Peyer's patch (tissue), 4 donors: ENCODE measurements at regions not wholly inside any gene's neighbourhood (a gene's known extent, or its start where the extent isn't known, plus 50 kb on each side); places are given as distances from the start of the nearest gene placed in this dataset.

Experiments used
- DNase-seq, 3 donors: peaks; one replicate each; pipeline ENCODE4 v3.0.0-alpha.2; 2017 to 2019
- H3K27ac ChIP-seq, 4 donors: fragments of 200-600 bp; sonication (generic); one replicate each; pipeline ENCODE4 v1.5.1; 2016 to 2019
- H3K27me3 ChIP-seq, 2 donors: fragments of 200-600 bp; sonication (generic); one replicate each; pipeline ENCODE4 v1.5.1; 2019
- H3K36me3 ChIP-seq, 3 donors: fragments of 200-600 bp; sonication (generic); one replicate each; pipeline ENCODE4 v1.5.1; 2016 to 2019
- H3K4me1 ChIP-seq, 4 donors: fragments of 200-600 bp; sonication (generic); one replicate each; pipeline ENCODE4 v1.5.1; 2016 to 2019
- H3K4me3 ChIP-seq, 4 donors: fragments of 200-600 bp; sonication (generic); 1 replicate in 3 of 4; 2 replicates in 1 of 4; pipeline ENCODE4 v1.5.1; 2016 to 2019; ENCODE audit warnings: mild to moderate bottlenecking in 1 of 4
- H3K9me3 ChIP-seq, 4 donors: fragments of 200-600 bp; sonication (generic); one replicate each; pipeline ENCODE4 v1.5.1; 2016 to 2019; ENCODE audit warnings: mild to moderate bottlenecking in 1 of 4
- CTCF ChIP-seq, 6 experiments: fragments of 450-650 bp in 4 of 6; fragments of 200-600 bp in 2 of 6; sonication (generic) in 1 of 6; IDR thresholded peaks; one replicate each; pipeline ENCODE4 v1.5.1; 2017 to 2019; ENCODE audit warnings: antibody characterized with exemption in 6 of 6, mild to moderate bottlenecking in 3 of 6, moderate library complexity in 1 of 6
- POLR2A ChIP-seq, 2 donors: fragments of 450-650 bp; IDR thresholded peaks; one replicate each; pipeline ENCODE4 v1.5.1; 2017; ENCODE audit warnings: antibody characterized with exemption in 2 of 2, mild to moderate bottlenecking in 2 of 2, moderate library complexity in 2 of 2

DNA sequence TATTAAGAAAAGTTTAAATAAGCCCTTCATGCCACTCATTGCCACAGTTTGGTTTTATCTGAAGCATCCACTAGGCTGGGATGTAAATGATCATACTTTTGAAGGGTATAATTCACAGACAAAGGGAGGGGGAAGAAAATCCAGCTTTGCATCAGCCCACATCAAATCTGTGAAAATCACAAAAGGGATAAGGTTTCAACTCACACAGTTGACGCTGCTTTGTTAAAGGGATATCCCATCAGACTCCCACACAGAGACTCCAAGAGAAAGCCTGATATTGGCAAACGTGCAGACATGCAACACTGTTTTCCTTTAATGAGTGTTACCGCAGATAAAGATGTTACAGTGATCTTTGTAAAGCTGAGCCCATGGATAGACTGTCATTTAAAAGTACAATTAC is 602.9 kb downstream of the TLE1 start:
- no peaks in the 10 kb centered on the region for H3K4me1 ChIP-seq
- TF ChIP-seq CTCF (IDR thresholded peaks at IDR 0.05) (no peak), POLR2A (IDR thresholded peaks at IDR 0.05) (no peak)

GRCh38 chr9:81083854-81084512 is 605.4 kb downstream of the TLE1 start:
- no peaks in the 10 kb centered on the region for H3K9me3 ChIP-seq
- H3K4me3 ChIP-seq = no peak overlapping the region
- H3K27me3 ChIP-seq = no peaks in the 10 kb centered on the region
- TF ChIP-seq POLR2A (IDR thresholded peaks at IDR 0.05) = no peak
- TF ChIP-seq CTCF (IDR thresholded peaks at IDR 0.05) = no peak
- no peaks in the 10 kb centered on the region for H3K4me1 ChIP-seq
- no peak for DNase-seq
- H3K36me3 ChIP-seq = no peaks in the 10 kb centered on the region
- H3K27ac ChIP-seq = no peak overlapping the region

More for the DNA sequence above, 602.9 kb downstream of the TLE1 start:
- Histone ChIP-seq H3K4me3 (no peak overlapping the region), H3K27me3 (no peaks in the 10 kb centered on the region), H3K36me3 (no peaks in the 10 kb centered on the region), H3K9me3 (no peaks in the 10 kb centered on the region), H3K27ac (no peak overlapping the region)
- DNase-seq = no peak

GRCh38 chr9:81083067-81083466 is 606.3 kb downstream of the TLE1 start:
- no peak for DNase-seq
- Histone ChIP-seq H3K9me3 (no peaks in the 10 kb centered on the region), H3K4me3 (no peak overlapping the region), H3K4me1 (no peaks in the 10 kb centered on the region), H3K36me3 (no peaks in the 10 kb centered on the region), H3K27me3 (no peaks in the 10 kb centered on the region), H3K27ac (no peak overlapping the region)
- TF ChIP-seq POLR2A (IDR thresholded peaks at IDR 0.05) (no peak), CTCF (IDR thresholded peaks at IDR 0.05) (no peak)

DNA sequence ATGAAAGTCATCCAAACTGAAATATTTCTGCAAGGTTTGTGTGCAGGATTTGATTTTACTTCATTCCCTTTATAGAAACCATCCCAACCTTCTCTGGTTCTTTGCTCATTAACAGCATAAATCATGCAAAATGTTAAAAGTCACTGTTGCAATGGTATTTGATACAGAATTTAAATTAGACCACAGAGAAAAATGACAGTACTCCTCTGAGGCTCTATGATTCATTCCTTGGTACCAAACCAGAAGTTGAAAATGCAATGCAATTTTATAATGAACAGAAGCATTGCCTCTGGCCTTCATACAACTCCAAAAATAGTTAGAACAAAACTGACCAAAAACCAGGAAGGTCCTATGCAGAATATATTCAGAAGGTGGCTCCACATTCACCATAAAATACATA is 607.1 kb downstream of the TLE1 start:
- H3K9me3 ChIP-seq = no peaks in the 10 kb centered on the region
- H3K4me1 ChIP-seq = no peaks in the 10 kb centered on the region
- no peak overlapping the region for H3K27ac ChIP-seq
- no peak for DNase-seq
- no peak for TF ChIP-seq POLR2A (IDR thresholded peaks at IDR 0.05)
- TF ChIP-seq CTCF (IDR thresholded peaks at IDR 0.05) = no peak
- no peaks in the 10 kb centered on the region for H3K27me3 ChIP-seq
- no peaks in the 10 kb centered on the region for H3K36me3 ChIP-seq
- no peak overlapping the region for H3K4me3 ChIP-seq

DNA sequence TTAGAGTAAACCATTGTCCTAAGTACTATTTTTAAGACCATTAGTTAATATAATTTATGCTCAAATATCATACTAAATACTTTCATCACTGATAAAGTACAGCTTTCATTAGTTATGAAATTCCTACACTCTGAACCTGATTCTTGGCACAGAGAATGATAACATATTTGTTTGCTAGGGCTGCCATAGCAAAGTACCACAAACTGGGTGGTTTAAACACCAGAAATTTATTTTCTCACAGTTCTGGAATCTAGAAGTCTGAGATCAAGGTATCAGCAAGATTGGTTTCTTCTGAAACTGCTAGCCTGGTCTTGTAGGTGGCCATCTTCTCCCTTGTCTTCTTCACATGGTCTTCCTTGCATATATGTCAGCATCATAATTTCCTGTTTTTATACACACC is 608.4 kb downstream of the TLE1 start:
- no peaks in the 10 kb centered on the region for H3K4me1 ChIP-seq
- H3K4me3 ChIP-seq = no peak overlapping the region
- H3K36me3 ChIP-seq = no peaks in the 10 kb centered on the region
- no peaks in the 10 kb centered on the region for H3K9me3 ChIP-seq
- no peak overlapping the region for H3K27ac ChIP-seq
- TF ChIP-seq POLR2A (IDR thresholded peaks at IDR 0.05) (no peak), CTCF (IDR thresholded peaks at IDR 0.05) (no peak)
- DNase-seq = no peak
- no peaks in the 10 kb centered on the region for H3K27me3 ChIP-seq

GRCh38 chr9:81080185-81080584 is 609.2 kb downstream of the TLE1 start:
- H3K27me3 ChIP-seq = no peaks in the 10 kb centered on the region
- H3K27ac ChIP-seq = no peak overlapping the region
- H3K9me3 ChIP-seq = no peaks in the 10 kb centered on the region
- no peak overlapping the region for H3K4me3 ChIP-seq
- TF ChIP-seq CTCF (IDR thresholded peaks at IDR 0.05) = no peak
- no peak for TF ChIP-seq POLR2A (IDR thresholded peaks at IDR 0.05)
- H3K36me3 ChIP-seq = no peaks in the 10 kb centered on the region
- no peaks in the 10 kb centered on the region for H3K4me1 ChIP-seq
- no peak for DNase-seq
